ENCODE measurements at regions not wholly inside any gene's neighbourhood (a gene's known extent, or its start where the extent isn't known, plus 50 kb on each side); places are given as distances from the start of the nearest gene placed in this dataset.
A peak's percentile ranks its signal among the peaks of the same experiment; 100 is the strongest.
"Not testable (repeated sequence)": the region's sequence is repeated elsewhere in the genome, so short reads cannot be mapped to it uniquely, and the experiment has no call there.

- DNase-seq (ENCODE audit: low read depth), result no peak
These were observed 70.0 kb downstream of the KCTD15 start for GRCh38 chr19:33866696-33867095.

- DNase-seq (ENCODE audit: low read depth), result no peak
These were observed 71.5 kb downstream of the KCTD15 start for GRCh38 chr19:33868076-33868735.

GRCh38 chr19:33868788-33869412 is 72.2 kb downstream of the KCTD15 start:
- peak; percentile 4 for DNase-seq (ENCODE audit: low read depth)

- not testable (repeated sequence) for DNase-seq (ENCODE audit: low read depth)
These were observed 73.7 kb downstream of the KCTD15 start for GRCh38 chr19:33870298-33870932.

GRCh38 chr19:33871605-33872004 is 74.9 kb downstream of the KCTD15 start:
- no peak for DNase-seq (ENCODE audit: low read depth)

GRCh38 chr19:33872445-33873320 is 76.0 kb downstream of the KCTD15 start:
- no peak for DNase-seq (ENCODE audit: low read depth)

GRCh38 chr19:33875071-33875470 is 78.4 kb downstream of the KCTD15 start:
- no peak for DNase-seq (ENCODE audit: low read depth)

- no peak for DNase-seq (ENCODE audit: low read depth)
These were observed 79.5 kb downstream of the KCTD15 start for GRCh38 chr19:33876192-33876591.

GRCh38 chr19:33878030-33878544 is 81.4 kb downstream of the KCTD15 start:
- DNase-seq (ENCODE audit: low read depth), result no peak

- DNase-seq (ENCODE audit: low read depth), result no peak
These were observed 82.5 kb downstream of the KCTD15 start for GRCh38 chr19:33878910-33879810.

- DNase-seq (ENCODE audit: low read depth), result no peak
These were observed 83.3 kb downstream of the KCTD15 start for GRCh38 chr19:33879818-33880575.

- no peak for DNase-seq (ENCODE audit: low read depth)
These were observed 87.3 kb downstream of the KCTD15 start for GRCh38 chr19:33883859-33884519.

GRCh38 chr19:33885236-33885635 is 88.6 kb downstream of the KCTD15 start:
- DNase-seq (ENCODE audit: low read depth), result no peak

- no peak for DNase-seq (ENCODE audit: low read depth)
These were observed 91.2 kb downstream of the KCTD15 start for GRCh38 chr19:33887891-33888290.

GRCh38 chr19:33888665-33889064 is 92.0 kb downstream of the KCTD15 start:
- no peak for DNase-seq (ENCODE audit: low read depth)

GRCh38 chr19:33890569-33890968 is 93.9 kb downstream of the KCTD15 start:
- no peak for DNase-seq (ENCODE audit: low read depth)

- DNase-seq (ENCODE audit: low read depth), result no peak
These were observed 95.1 kb downstream of the KCTD15 start for GRCh38 chr19:33891773-33892172.

GRCh38 chr19:33894787-33895186 is 98.1 kb downstream of the KCTD15 start:
- DNase-seq (ENCODE audit: low read depth), result no peak

GRCh38 chr19:33895366-33895765 is 98.7 kb downstream of the KCTD15 start:
- DNase-seq (ENCODE audit: low read depth), result no peak

Data from LHCN-M2 (cell line).